K562 (cell line): ENCODE measurements at regions not wholly inside any gene's neighbourhood (a gene's known extent, or its start where the extent isn't known, plus 50 kb on each side); places are given as distances from the start of the nearest gene placed in this dataset.

Experiments used
- ATAC-seq: fragments of 200-7000 bp; cut with Tn5 transposase; 3 replicates; pipeline ENCODE4 v1.9.1; 2020; ENCODE audit warnings: moderate library complexity
- BruUV-seq: library from RNA; stranded (reverse); fragments of 400-500 nt; replicated peaks from 2 replicates; lab custom pipeline; 2021; lab: Mats Ljungman, UMichigan
- CTCF ChIA-PET: fragments of 300-600 bp; formaldehyde crosslinking; extraction: SDS; loops from one replicate; lab custom pipeline; 2021; ENCODE audit warnings: low intra/inter-chr PET ratio; lab: Yijun Ruan, JAX
- POLR2A ChIA-PET: fragments of 300-600, 350-650 bp; sonication (Branson Sonifier 250); formaldehyde crosslinking; extraction: SDS; loops from one replicate; lab custom pipeline; 2021; ENCODE audit warnings: antibody characterized with exemption, inconsistent platforms; lab: Yijun Ruan, JAX
- DNase-seq, 4 experiments: peaks; one replicate each; pipeline versions ENCODE4 v3.0.0 to v3.0.0-alpha.2; 2011 to 2018; ENCODE audit warnings: low spot score in 3 of 4, mixed read lengths in 3 of 4; ENCODE audit errors: extremely low read depth in 1 of 4
- FAIRE-seq: peaks from 2 replicates; lab custom pipeline; 2011; peaks lifted over from hg19 to GRCh38; lab: Jason Lieb, UNC
- H2AFZ ChIP-seq: 2 replicates; pipeline ENCODE4 v1.6.0; 2011; ENCODE audit warnings: low read depth, low read length, control low read depth, inconsistent platforms
- H3K27ac ChIP-seq: fragments of 200-600 bp; 3 replicates; pipeline ENCODE4 v1.8.0; 2011; ENCODE audit warnings: low read depth, mild to moderate bottlenecking, control low read depth, inconsistent platforms, low read length, moderate library complexity, mixed read lengths; ENCODE audit errors: extremely low read depth
- H3K27me3 ChIP-seq, 2 experiments: fragments of 300-600 bp in 1 of 2; 2 replicates in 1 of 2; 3 replicates in 1 of 2; pipeline versions ENCODE4 v1.6.0 to v1.8.0; 2011; ENCODE audit warnings: inconsistent platforms in 2 of 2, low read length in 2 of 2, mild to moderate bottlenecking in 1 of 2, mixed read lengths in 1 of 2, moderate library complexity in 1 of 2; ENCODE audit not compliant: control insufficient read depth in 2 of 2, insufficient read depth in 2 of 2
- H3K36me3 ChIP-seq: fragments of 300-600 bp; 3 replicates; pipeline ENCODE4 v1.8.0; 2011; ENCODE audit warnings: mild to moderate bottlenecking, low read length, inconsistent platforms; ENCODE audit not compliant: control insufficient read depth, insufficient read depth
- H3K4me1 ChIP-seq, 2 experiments: fragments of 200-600 bp in 1 of 2; replicated peaks in 1 of 2; 2 replicates in 1 of 2; 3 replicates in 1 of 2; pipeline versions ENCODE4 v1.5.1 to v1.8.0; 2011; ENCODE audit warnings: inconsistent platforms in 2 of 2, low read length in 2 of 2, mild to moderate bottlenecking in 1 of 2, mixed read lengths in 1 of 2, moderate library complexity in 1 of 2; ENCODE audit not compliant: control insufficient read depth in 2 of 2, insufficient read depth in 2 of 2
- H3K4me2 ChIP-seq: 2 replicates; pipeline ENCODE4 v1.6.1; 2011; ENCODE audit warnings: low read length, control low read depth, inconsistent platforms, mixed read lengths; ENCODE audit not compliant: insufficient read depth
- H3K4me3 ChIP-seq: fragments of 200-600 bp; sonication (generic), shearing (Covaris generic); 2 replicates; pipeline ENCODE4 v1.5.1; 2016; ENCODE audit warnings: control low read depth, inconsistent platforms
- H3K79me2 ChIP-seq: fragments of 200-600 bp; 3 replicates; pipeline ENCODE4 v1.8.0; 2011; ENCODE audit warnings: low read length, inconsistent platforms; ENCODE audit not compliant: control insufficient read depth, insufficient read depth
- H3K9ac ChIP-seq, 2 experiments: 2 replicates each; pipeline versions ENCODE4 v1.6.0 to v1.6.1; 2011; ENCODE audit warnings: low read depth in 2 of 2, low read length in 2 of 2, control low read depth in 1 of 2, inconsistent platforms in 1 of 2, mild to moderate bottlenecking in 1 of 2, mixed read lengths in 1 of 2; ENCODE audit not compliant: insufficient read depth in 1 of 2
- H3K9me1 ChIP-seq: one replicate; pipeline ENCODE4 v1.6.0; 2011; ENCODE audit warnings: inconsistent platforms, mild to moderate bottlenecking, low read length, moderate library complexity; ENCODE audit not compliant: control insufficient read depth, insufficient read depth
- H3K9me3 ChIP-seq: replicated peaks from 2 replicates; pipeline ENCODE4 v1.5.1; 2011; ENCODE audit warnings: low read depth, low read length, inconsistent platforms; ENCODE audit not compliant: control insufficient read depth, insufficient read depth
- H4K20me1 ChIP-seq: replicated peaks from 2 replicates; pipeline ENCODE4 v1.6.1; 2011; ENCODE audit warnings: low read length, inconsistent platforms, mixed read lengths; ENCODE audit not compliant: control insufficient read depth, insufficient read depth
- FOSL1 ChIP-seq: fragments of 200-800 bp; sonication (Bioruptor generic); conservative IDR thresholded peaks from 2 replicates; pipeline ENCODE4 v1.6.1; 2016; ENCODE audit warnings: missing genetic modification characterization, missing compliant biosample characterization
- FOXK1 ChIP-seq: sonication (generic); formaldehyde crosslinking; IDR thresholded peaks from 2 replicates; pipeline ENCODE4 v1.8.0; 2022; ENCODE audit warnings: missing genetic modification reagents, mild to moderate bottlenecking, borderline replicate concordance
- HOMEZ ChIP-seq: fragments of 250-450 bp; sonication (Bioruptor Pico); IDR thresholded peaks from 2 replicates; pipeline ENCODE4 v1.4.0; 2020; ENCODE audit warnings: mild to moderate bottlenecking, moderate library complexity
- KDM1A ChIP-seq, 2 experiments: fragments of 450-650 bp; IDR thresholded peaks; 2 replicates each; pipeline ENCODE4 v1.6.1; 2016; ENCODE audit warnings: mild to moderate bottlenecking in 2 of 2
- MEF2A ChIP-seq: IDR thresholded peaks from 2 replicates; pipeline ENCODE4 v1.6.1; 2011; ENCODE audit warnings: low read depth, mild to moderate bottlenecking, low read length, moderate library complexity; ENCODE audit not compliant: control insufficient read depth
- MIER1 ChIP-seq: fragments of 450-650 bp; IDR thresholded peaks from 2 replicates; pipeline ENCODE4 v1.6.1; 2016; ENCODE audit warnings: antibody characterized with exemption, mild to moderate bottlenecking, low read depth
- NFE2 ChIP-seq: IDR thresholded peaks from 2 replicates; pipeline ENCODE4 v1.6.1; 2014; ENCODE audit warnings: antibody characterized with exemption, low read depth
- POLR2H ChIP-seq: IDR thresholded peaks from 2 replicates; pipeline ENCODE4 v1.6.1; 2016; ENCODE audit warnings: missing genetic modification characterization, low read depth, mild to moderate bottlenecking, control low read depth, missing compliant biosample characterization, moderate library complexity
- SMC3 ChIP-seq: conservative IDR thresholded peaks from 2 replicates; pipeline ENCODE4 v1.6.1; 2011; ENCODE audit warnings: low read depth, low read length, improper control_type of control experiment; ENCODE audit not compliant: insufficient read depth
- ZNF444 ChIP-seq: fragments of 250-450 bp; sonication (Bioruptor Pico); IDR thresholded peaks from 2 replicates; pipeline ENCODE4 v1.4.0; 2020; ENCODE audit warnings: mild to moderate bottlenecking, moderate library complexity
- WGBS: fragments of 100-300 bp; shearing (Covaris generic); methylation state at CpG from one replicate; pipeline ENCODE4 v1.1.6; 2016; ENCODE audit warnings: low coverage, mixed read lengths; ENCODE audit not compliant: insufficient coverage; ENCODE audit errors: missing lambda C conversion rate; 5-methylcytosine and 5-hydroxymethylcytosine counted together
- in situ Hi-C: fragments of 300-500 bp; cut with MboI; formaldehyde crosslinking; loops from 4 replicates; pipeline ENCODE4 v1.15.0; 2018; ENCODE audit warnings: inconsistent platforms, mixed read lengths
- intact Hi-C: fragments of 100-400 bp; cut with micrococcal nuclease; formaldehyde crosslinking; loops from 2 replicates; pipeline ENCODE4 v1.14.2; 2022
- TF ChIP-seq, protein P1 (sequence below), 2 experiments: fragments of 450-650 bp; IDR thresholded peaks; 2 replicates each; pipeline ENCODE4 v1.6.1; 2016; ENCODE audit warnings: mild to moderate bottlenecking in 2 of 2, borderline replicate concordance in 1 of 2, low read depth in 1 of 2, moderate library complexity in 1 of 2

- TF ChIP-seq HOMEZ (no peak), FOSL1 (tag) (no peak), SMC3 (no peak), POLR2H (tag) (no peak), KDM1A (IDR thresholded peaks at IDR 0.05) (no peak), ZNF444 (CRISPR knock-in tag) (no peak)
Measured at GRCh38 chr9:11992866-11993265, 700.3 kb upstream of the TYRP1 start (continued).

GRCh38 chr9:12014488-12014887 is 678.7 kb upstream of the TYRP1 start:
- Histone ChIP-seq H3K4me2 (no peak overlapping the region), H3K9me3 (no peaks in the 10 kb centered on the region), H2AFZ (no peak overlapping the region), H4K20me1 (no peaks in the 10 kb centered on the region), H3K9ac (no peak overlapping the region), H3K27ac (no peak overlapping the region), H3K9me1 (no peaks in the 10 kb centered on the region), H3K79me2 (no peaks in the 10 kb centered on the region), H3K36me3 (no peaks in the 10 kb centered on the region), H3K4me1 (no peaks in the 10 kb centered on the region), H3K27me3 (no peaks in the 10 kb centered on the region), H3K4me3 (no peak overlapping the region)
- FAIRE-seq (no peak), DNase-seq (no peak), ATAC-seq (no peak)
- intact Hi-C loops, result no loop called here
- POLR2A ChIA-PET, result no interaction called here
- in situ Hi-C loops, result no loop called here
- BruUV-seq, result no TSS peak
- 0% methylated on average over 1 of the region's 1 CpG for WGBS
- CTCF ChIA-PET, result no interaction called here
- TF ChIP-seq FOXK1, result no peak
- no peak for TF ChIP-seq MEF2A
- no peak for TF ChIP-seq MIER1
- TF ChIP-seq NFE2, result no peak
- TF ChIP-seq, protein P1, sequence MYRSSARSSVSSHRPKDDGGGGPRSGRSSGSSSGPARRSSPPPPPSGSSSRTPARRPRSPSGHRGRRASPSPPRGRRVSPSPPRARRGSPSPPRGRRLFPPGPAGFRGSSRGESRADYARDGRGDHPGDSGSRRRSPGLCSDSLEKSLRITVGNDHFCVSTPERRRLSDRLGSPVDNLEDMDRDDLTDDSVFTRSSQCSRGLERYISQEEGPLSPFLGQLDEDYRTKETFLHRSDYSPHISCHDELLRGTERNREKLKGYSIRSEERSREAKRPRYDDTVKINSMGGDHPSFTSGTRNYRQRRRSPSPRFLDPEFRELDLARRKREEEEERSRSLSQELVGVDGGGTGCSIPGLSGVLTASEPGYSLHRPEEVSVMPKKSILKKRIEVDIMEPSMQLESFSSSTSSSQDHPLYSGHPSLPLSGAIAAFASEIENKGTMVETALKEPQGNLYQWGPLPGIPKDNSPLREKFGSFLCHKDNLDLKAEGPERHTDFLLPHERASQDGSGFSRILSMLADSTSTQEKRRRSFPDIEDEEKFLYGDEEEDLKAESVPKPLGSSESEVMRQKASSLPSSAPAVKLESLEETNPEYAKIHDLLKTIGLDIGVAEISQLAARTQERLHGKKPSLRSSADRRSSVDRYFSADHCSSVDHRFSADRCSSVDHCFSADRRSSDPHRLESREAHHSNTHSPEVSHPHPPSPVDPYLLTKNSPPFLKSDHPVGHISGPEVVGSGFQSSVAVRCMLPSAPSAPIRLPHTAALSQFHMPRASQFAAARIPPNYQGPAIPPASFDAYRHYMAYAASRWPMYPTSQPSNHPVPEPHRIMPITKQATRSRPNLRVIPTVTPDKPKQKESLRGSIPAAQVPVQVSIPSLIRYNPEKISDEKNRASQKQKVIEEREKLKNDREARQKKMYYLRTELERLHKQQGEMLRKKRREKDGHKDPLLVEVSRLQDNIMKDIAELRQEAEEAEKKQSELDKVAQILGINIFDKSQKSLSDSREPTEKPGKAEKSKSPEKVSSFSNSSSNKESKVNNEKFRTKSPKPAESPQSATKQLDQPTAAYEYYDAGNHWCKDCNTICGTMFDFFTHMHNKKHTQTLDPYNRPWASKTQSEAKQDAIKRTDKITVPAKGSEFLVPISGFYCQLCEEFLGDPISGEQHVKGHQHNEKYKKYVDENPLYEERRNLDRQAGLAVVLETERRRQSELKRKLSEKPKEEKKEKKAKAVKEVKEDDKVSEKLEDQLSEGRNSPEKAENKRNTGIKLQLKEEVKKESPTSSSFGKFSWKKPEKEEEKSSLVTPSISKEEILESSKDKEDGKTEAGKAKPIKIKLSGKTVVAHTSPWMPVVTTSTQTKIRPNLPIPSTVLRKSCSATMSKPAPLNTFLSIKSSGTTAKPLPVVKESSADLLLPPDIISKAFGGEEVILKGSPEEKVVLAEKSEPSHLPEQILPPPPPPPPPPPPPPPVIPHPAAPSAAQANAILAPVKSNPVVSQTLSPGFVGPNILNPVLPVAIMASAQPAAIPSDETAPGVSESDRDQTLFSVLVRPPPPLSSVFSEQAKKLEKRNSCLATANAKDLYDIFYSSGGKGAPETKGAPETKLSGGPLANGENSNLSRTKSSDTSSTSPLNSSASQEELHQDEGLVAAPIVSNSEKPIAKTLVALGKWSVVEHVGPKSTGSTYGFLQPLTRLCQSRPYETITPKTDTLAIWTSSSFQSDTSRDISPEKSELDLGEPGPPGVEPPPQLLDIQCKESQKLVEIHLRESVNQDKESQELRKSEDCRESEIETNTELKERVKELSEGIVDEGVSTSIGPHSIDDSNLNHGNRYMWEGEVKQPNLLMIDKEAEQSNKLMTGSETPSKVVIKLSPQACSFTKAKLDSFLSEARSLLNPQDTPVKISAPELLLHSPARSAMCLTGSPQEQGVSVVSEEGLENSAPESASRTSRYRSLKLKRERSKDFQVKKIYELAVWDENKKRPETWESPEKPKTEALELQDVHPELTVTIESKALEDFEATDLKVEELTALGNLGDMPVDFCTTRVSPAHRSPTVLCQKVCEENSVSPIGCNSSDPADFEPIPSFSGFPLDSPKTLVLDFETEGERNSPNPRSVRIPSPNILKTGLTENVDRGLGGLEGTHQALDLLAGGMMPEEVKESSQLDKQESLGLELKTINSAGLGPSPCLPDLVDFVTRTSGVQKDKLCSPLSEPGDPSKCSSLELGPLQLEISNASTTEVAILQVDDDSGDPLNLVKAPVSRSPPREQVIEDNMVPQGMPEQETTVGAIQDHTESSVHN (IDR thresholded peaks at IDR 0.05; ENCODE audit: borderline replicate concordance in 1 of 2, low read depth in 1 of 2), result no peak
- TF ChIP-seq FOSL1 (tag), result no peak
